Caco-2 (cell line): ENCODE measurements at regions not wholly inside any gene's neighbourhood (a gene's known extent, or its start where the extent isn't known, plus 50 kb on each side); places are given as distances from the start of the nearest gene placed in this dataset.

Experiments
- BruUV-seq: library from RNA; stranded (reverse); fragments of 400-500 nt; replicated peaks from 2 replicates; lab custom pipeline; 2021; lab: Mats Ljungman, UMichigan
- CTCF ChIA-PET: fragments of 300-600 bp; sonication (Branson Sonifier 250); formaldehyde crosslinking; loops from one replicate; lab custom pipeline; 2022; ENCODE audit warnings: antibody characterized with exemption; lab: Charles Lee
- POLR2A ChIA-PET: fragments of 300-600 bp; sonication (Branson Sonifier 250); formaldehyde crosslinking; loops from one replicate; lab custom pipeline; 2022; ENCODE audit warnings: antibody characterized with exemption; lab: Charles Lee
- DNase-seq, 2 experiments: peaks; one replicate each; pipeline versions ENCODE4 v3.0.0 to v3.0.0-alpha.2; 2020 to 2022
- H3K27me3 ChIP-seq: replicated peaks from 2 replicates; pipeline ENCODE4 v1.6.0; 2011; ENCODE audit warnings: low read length; ENCODE audit not compliant: control insufficient read depth, insufficient read depth
- H3K36me3 ChIP-seq: 2 replicates; pipeline ENCODE4 v1.5.1; 2011; ENCODE audit warnings: low read length; ENCODE audit not compliant: control insufficient read depth, insufficient read depth
- H3K4me1 ChIP-seq: fragments of 250-450 bp; sonication (Bioruptor Pico); 2 replicates; pipeline ENCODE4 v1.5.1; 2020; ENCODE audit warnings: mild to moderate bottlenecking
- H3K4me3 ChIP-seq: 2 replicates; pipeline ENCODE4 v1.5.1; 2011; ENCODE audit warnings: low read depth, mild to moderate bottlenecking, control low read depth, low read length
- H3K9me3 ChIP-seq: fragments of 250-450 bp; sonication (Bioruptor Pico); 2 replicates; pipeline ENCODE4 v1.5.1; 2020; ENCODE audit warnings: mild to moderate bottlenecking, moderate library complexity
- H3K27ac Mint-ChIP-seq: one replicate; pipeline ENCODE4 v1.8.0; 2022; ENCODE audit warnings: mixed read lengths; ENCODE audit not compliant: unreplicated experiment
- H3K27me3 Mint-ChIP-seq: one replicate; pipeline ENCODE4 v1.8.0; 2022; ENCODE audit warnings: mixed read lengths; ENCODE audit not compliant: insufficient read depth, unreplicated experiment
- H3K36me3 Mint-ChIP-seq: one replicate; pipeline ENCODE4 v1.8.0; 2022; ENCODE audit warnings: mild to moderate bottlenecking, mixed read lengths; ENCODE audit not compliant: insufficient read depth, unreplicated experiment
- H3K4me1 Mint-ChIP-seq: one replicate; pipeline ENCODE4 v1.8.0; 2022; ENCODE audit warnings: low read depth, mixed read lengths; ENCODE audit not compliant: unreplicated experiment
- H3K4me3 Mint-ChIP-seq: one replicate; pipeline ENCODE4 v1.8.0; 2022; ENCODE audit warnings: mild to moderate bottlenecking, moderate library complexity, mixed read lengths; ENCODE audit not compliant: unreplicated experiment
- H3K9me3 Mint-ChIP-seq: one replicate; pipeline ENCODE4 v1.8.0; 2022; ENCODE audit warnings: mixed read lengths; ENCODE audit not compliant: unreplicated experiment
- intact Hi-C: fragments of 100-400 bp; cut with micrococcal nuclease; formaldehyde crosslinking; loops from one replicate; pipeline ENCODE4 v1.10.0; 2022; ENCODE audit not compliant: unreplicated experiment
- TF ChIP-seq, protein P1 (sequence below), 2 experiments: fragments of 200-600 bp in 1 of 2; IDR thresholded peaks; 1 replicate in 1 of 2; 2 replicates in 1 of 2; pipeline versions ENCODE4 v1.5.1 to v1.8.0; 2011 to 2022; ENCODE audit warnings: antibody characterized with exemption in 1 of 2, control low read depth in 1 of 2, inconsistent platforms in 1 of 2, low read depth in 1 of 2, low read length in 1 of 2, mild to moderate bottlenecking in 1 of 2, moderate library complexity in 1 of 2; ENCODE audit not compliant: insufficient read depth in 1 of 2, severe bottlenecking in 1 of 2, unreplicated experiment in 1 of 2

DNA sequence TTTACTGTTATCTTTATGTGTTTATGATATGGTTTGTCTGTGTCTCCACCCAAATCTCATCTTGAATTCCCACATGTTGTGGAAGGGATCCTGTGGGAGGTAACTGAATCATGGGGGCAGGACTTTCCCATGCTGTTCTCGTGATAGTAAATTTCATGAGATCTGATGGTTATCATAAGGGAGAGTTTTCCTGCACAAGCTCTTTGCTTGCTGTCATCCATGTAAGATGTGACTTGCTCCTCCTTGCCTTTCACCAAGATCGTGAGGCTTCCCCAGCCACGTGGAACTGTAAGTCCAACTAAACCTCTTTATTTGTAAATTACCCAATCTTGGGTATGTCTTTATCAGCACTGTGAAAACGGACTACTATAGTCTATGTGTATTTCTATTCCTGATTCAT is 539.0 kb downstream of the ARL4A start:
- Histone ChIP-seq H3K27me3 (no peaks in the 10 kb centered on the region), H3K4me1 (peaks cover 5% of the 10 kb centered on the region; the same call in 1 of the 2 replicates), H3K36me3 (no peaks in the 10 kb centered on the region), H3K4me3 (no peak overlapping the region), H3K9me3 (no peaks in the 10 kb centered on the region)
- Mint-ChIP-seq H3K4me3 (no peak overlapping the region), H3K9me3 (no peaks in the 10 kb centered on the region), H3K4me1 (peaks cover 6% of the 10 kb centered on the region), H3K36me3 (peaks cover 6% of the 10 kb centered on the region), H3K27me3 (no peaks in the 10 kb centered on the region), H3K27ac (no peak overlapping the region)
- no peak for DNase-seq
- intact Hi-C loops: no loop called here
- no TSS peak for BruUV-seq
- TF ChIP-seq, protein P1, sequence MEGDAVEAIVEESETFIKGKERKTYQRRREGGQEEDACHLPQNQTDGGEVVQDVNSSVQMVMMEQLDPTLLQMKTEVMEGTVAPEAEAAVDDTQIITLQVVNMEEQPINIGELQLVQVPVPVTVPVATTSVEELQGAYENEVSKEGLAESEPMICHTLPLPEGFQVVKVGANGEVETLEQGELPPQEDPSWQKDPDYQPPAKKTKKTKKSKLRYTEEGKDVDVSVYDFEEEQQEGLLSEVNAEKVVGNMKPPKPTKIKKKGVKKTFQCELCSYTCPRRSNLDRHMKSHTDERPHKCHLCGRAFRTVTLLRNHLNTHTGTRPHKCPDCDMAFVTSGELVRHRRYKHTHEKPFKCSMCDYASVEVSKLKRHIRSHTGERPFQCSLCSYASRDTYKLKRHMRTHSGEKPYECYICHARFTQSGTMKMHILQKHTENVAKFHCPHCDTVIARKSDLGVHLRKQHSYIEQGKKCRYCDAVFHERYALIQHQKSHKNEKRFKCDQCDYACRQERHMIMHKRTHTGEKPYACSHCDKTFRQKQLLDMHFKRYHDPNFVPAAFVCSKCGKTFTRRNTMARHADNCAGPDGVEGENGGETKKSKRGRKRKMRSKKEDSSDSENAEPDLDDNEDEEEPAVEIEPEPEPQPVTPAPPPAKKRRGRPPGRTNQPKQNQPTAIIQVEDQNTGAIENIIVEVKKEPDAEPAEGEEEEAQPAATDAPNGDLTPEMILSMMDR (IDR thresholded peaks at IDR 0.05; ENCODE audit: insufficient read depth in 1 of 2, low read depth in 1 of 2, low read length in 1 of 2, severe bottlenecking in 1 of 2, unreplicated experiment in 1 of 2): no peak
- POLR2A ChIA-PET: no interaction called here
- CTCF ChIA-PET: no interaction called here

DNA sequence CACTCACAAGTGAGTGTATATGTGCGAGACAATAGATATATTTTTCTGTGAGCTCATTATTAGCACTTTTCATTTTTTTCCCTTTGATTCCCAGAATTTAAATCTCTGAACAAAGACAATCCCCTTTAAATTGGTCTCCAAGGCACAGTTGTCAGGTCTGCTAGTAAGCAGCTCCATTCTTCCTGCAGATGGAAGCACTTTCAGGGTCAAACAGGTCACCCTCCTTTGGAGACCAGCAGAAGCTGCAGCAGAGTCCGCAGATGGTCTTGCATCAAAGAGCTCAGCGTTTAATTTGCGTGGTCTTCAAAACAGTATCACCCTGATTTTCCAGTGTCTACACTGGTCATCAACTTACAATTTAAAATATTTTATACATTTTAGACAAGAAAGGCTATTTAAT is 543.8 kb downstream of the ARL4A start:
- DNase-seq: no peak
- Histone ChIP-seq H3K9me3 (no peaks in the 10 kb centered on the region), H3K4me3 (no peak overlapping the region), H3K36me3 (no peaks in the 10 kb centered on the region), H3K27me3 (no peaks in the 10 kb centered on the region), H3K4me1 (peaks cover 5% of the 10 kb centered on the region; the same call in 1 of the 2 replicates)
- Mint-ChIP-seq H3K4me1 (peaks cover 6% of the 10 kb centered on the region), H3K27me3 (no peaks in the 10 kb centered on the region), H3K9me3 (no peaks in the 10 kb centered on the region), H3K4me3 (no peak overlapping the region), H3K27ac (no peak overlapping the region), H3K36me3 (no peaks in the 10 kb centered on the region)
- CTCF ChIA-PET: no interaction called here
- no TSS peak for BruUV-seq
- intact Hi-C loops: no loop called here
- TF ChIP-seq, protein P1 (IDR thresholded peaks at IDR 0.05; ENCODE audit: insufficient read depth in 1 of 2, low read depth in 1 of 2, low read length in 1 of 2, severe bottlenecking in 1 of 2, unreplicated experiment in 1 of 2): no peak
- POLR2A ChIA-PET: no interaction called here

DNA sequence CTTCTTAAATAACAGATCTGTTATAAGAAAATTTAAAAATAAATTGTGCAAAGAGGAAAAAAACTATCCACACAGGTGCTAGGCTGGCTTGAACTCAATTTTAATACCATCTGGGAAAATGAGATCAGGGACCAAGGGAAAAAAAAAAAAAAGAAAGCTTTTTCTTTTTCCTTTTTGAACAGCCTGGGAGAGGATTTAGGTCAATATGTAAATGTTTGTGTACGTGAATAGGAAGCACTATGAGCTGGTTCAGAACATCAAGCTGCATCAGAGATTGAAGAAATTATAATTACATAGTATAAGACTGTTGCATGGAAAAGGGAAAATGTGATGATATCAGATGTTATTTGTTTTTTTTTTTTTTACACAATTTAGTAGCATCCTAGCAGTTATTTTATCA is 548.0 kb downstream of the ARL4A start:
- intact Hi-C loops: no loop called here
- H3K4me3 Mint-ChIP-seq: no peak overlapping the region
- no peaks in the 10 kb centered on the region for H3K36me3 ChIP-seq
- no TSS peak for BruUV-seq
- H3K4me3 ChIP-seq: no peak overlapping the region
- CTCF ChIA-PET: no interaction called here
- no peaks in the 10 kb centered on the region for H3K27me3 ChIP-seq
- no peaks in the 10 kb centered on the region for H3K9me3 Mint-ChIP-seq
- H3K4me1 ChIP-seq: no peaks in the 10 kb centered on the region
- POLR2A ChIA-PET: no interaction called here
- no peaks in the 10 kb centered on the region for H3K27me3 Mint-ChIP-seq
- H3K36me3 Mint-ChIP-seq: no peaks in the 10 kb centered on the region
- H3K4me1 Mint-ChIP-seq: peaks cover 5% of the 10 kb centered on the region
- DNase-seq: no peak
- no peaks in the 10 kb centered on the region for H3K9me3 ChIP-seq
- no peak overlapping the region for H3K27ac Mint-ChIP-seq
- TF ChIP-seq, protein P1 (IDR thresholded peaks at IDR 0.05; ENCODE audit: insufficient read depth in 1 of 2, low read depth in 1 of 2, low read length in 1 of 2, severe bottlenecking in 1 of 2, unreplicated experiment in 1 of 2): no peak
